A172 (cell line): ENCODE measurements at regions not wholly inside any gene's neighbourhood (a gene's known extent, or its start where the extent isn't known, plus 50 kb on each side); places are given as distances from the start of the nearest gene placed in this dataset.
"Not testable (repeated sequence)": the region's sequence is repeated elsewhere in the genome, so short reads cannot be mapped to it uniquely, and the experiment has no call there.

Experiments used
- DNase-seq: peaks from one replicate; pipeline ENCODE4 v3.0.0-alpha.2; 2015; ENCODE audit warnings: low spot score

DNA sequence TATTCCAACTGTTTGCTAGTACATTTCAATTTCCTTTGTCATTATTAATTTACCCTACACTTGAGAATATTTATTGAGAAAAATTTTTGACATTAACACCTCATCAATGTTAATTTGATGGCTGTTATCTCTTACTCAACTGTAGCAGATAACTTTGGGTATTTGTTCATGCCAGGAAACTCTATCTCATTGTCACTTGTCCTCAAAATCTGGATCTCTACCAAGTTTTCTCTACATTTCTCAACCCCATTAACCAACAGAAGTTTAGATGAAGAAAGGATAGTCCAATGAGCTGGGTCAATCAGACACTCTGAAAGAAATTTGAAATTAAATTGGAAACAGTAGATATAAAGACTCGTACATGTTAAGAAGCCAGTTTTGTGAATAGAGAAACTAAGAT lies 395.3 kb downstream of the TUSC1 start:
- DNase-seq = no peak

DNA sequence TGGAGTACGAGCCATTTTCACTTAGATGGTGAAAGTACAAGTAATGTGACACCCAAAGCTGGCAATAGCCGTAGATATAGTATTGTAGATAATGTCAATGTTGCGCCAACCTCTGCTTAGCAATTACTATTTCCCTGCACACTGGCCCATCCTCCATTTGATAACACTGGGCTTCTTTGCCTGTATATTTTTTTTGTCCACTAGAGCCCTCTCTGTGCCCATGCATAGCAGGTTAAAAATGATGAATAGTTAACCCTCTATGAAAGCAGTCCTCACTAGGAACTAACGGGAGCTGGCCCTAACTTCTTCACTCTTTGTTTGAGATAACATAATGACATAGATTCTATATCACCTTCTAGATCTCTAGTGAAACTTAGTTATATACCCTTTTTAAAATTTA lies 416.8 kb downstream of the TUSC1 start:
- no peak for DNase-seq

DNA sequence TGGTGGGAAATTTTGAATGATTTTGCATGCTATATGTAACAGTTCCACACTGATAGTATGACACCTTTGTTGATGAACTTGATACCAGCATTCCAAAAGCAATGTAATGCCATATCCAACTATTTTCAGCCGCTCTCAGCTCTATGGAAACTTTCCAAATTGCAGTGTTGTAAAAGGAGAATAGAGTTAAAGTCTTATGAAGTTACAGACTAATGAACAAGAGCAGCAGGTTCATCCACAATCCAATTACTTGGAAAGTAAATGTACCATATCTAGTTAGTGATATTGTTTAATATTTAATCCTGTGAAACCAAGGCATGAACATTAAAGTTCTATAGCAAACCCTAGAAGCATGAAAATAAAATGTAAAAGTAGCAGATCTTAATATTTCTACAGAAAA lies 418.2 kb downstream of the TUSC1 start:
- no peak for DNase-seq

DNA sequence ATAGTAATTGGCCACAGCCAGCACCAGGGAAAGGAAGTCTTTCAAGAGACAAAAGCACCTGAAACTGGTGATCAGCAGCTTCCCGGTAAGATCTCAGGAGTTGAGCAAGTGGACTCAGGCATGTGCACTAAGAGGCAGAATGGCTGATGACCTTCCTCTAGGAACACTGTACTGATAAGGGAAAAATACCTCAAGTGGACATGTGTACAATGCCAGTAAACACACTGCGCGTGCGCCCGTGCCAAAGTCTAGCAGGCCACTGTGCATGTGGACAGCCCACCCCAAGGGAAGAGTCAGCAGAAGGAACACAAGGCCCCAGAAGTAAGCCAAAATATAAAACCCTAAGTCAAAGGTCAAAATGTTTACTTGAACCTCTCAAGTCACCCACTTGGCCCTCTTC lies 423.0 kb downstream of the TUSC1 start:
- DNase-seq = no peak

DNA sequence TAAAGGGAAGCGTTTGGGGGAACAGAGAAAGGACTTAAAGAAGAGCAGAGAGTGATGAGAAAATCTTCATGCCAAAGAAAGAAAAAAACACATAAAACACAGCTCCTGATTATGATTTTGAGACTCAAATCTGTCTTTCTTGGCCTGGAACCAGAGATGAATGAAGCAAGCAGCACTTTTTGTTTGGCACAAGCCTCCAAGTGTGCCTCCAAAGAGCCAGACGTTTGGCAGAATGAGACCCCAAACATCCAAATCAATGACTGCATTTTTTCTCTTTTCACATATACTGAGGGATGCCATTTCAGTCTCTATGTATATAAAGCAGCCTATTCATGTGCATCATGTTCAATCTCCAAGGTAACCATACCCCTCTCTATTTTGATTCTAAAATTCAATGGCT lies 424.2 kb downstream of the TUSC1 start:
- no peak for DNase-seq

DNA sequence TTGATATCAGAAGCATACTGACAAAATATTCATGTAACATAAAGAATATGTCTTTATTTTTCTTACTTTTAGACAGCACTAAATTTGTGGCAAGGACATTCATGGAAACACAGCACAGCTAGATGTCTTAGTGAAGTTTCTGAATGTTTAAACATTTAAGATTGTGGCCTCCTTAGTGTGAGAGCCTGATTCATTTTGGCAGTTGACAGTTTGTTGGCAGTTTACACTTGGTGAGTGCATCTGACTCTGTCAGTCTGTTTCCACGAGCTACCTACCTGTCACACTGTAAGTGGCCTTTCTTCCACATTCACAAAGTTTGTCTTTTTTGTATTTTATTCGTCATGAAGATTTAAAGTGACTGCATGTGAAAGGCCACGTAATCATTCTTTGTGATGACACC lies 436.8 kb downstream of the TUSC1 start:
- no peak for DNase-seq

DNA sequence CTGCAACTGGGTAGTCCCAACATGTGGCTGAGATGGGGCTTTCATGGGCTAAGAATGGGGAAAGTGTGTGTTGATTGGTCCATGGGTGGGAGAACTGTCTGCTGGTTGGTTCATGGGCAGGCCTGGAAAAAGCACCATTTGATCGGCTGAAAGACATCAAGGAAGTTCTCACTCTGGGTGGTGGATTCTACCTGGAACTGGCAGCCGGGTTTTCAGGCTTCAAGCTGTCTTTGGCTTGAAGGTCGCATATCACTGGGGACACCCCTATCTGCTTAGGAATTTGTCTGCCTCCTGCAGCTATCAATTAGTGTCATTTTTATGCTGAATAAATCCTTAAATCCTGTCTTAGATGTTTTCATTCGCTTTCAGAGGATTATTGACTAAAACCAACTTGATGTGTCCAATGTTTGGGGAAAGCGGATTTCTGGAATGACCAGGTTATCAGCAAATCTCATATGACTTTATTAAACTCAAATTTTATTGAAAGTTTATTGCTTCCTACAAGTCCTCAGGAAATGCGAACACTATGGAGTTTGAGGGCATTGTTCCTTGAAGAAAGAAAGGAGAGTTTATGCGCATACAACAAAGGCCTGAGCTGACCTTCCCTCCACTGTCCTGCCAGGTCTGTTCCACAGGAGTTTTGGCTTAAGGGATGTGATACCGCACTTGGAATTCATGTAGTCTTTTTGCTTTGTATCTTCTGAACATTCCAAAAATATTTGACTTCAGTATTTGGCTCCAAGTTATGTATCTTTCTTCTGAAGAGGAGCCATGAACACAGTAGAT lies 451.1 kb downstream of the TUSC1 start:
- DNase-seq = no peak

DNA sequence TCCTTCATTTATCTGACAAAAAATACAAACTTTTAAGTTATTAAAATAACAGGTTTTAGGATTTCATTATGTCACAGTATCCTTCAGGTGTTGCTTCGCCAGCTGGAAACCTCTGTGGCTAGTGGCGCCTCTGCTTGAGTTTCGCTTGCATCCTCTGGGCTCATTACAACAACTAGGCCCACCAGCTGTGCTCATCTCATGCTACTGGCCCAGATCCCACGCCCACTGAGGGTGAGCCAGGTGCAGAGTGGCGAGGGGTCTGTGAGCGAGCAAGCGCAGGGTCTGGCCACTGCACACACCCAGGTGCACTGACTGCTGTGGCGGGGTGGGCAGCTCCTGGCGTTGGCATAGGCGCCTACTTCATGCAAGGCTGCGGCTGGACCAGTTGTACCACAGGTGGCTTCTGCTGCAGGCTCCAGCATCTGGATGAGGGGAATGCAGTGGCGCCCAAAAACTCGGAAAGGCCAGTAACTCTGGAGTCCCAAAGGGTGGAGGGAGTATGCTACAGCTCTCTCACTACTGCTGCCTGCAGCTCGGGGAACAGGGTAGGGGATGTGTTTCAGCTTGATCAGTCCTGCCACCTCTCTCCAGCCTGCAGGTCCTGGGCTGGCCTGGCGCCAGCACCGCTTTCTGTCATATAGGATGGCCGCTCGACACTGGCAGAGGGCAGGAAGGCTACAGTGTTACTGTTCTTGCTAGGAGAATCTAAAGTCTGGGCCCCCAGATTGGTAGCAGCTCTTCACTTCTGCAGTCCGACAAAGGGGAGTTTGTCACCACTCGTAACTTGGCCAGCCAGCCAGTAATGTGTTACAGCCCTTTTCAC lies 452.1 kb downstream of the TUSC1 start:
- no peak for DNase-seq

DNA sequence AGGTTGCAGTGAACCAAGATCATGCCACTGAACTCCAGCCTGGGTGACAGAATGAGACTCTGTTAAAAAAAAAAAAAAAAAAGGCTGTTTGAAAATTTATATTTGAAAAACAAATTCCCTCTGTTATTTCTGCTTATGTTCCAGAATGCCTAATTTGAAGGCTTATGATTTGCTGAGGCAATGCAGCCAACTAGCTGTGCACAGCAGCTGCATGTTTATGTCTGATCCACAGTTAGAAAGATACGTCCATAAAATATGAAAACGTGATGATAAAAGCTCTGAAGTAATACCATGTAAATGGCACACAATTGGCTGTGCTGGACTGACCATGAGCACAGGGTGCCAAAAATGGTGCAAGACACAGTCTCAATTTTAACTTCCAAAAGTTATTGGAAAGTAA lies 453.2 kb downstream of the TUSC1 start:
- DNase-seq = no peak

DNA sequence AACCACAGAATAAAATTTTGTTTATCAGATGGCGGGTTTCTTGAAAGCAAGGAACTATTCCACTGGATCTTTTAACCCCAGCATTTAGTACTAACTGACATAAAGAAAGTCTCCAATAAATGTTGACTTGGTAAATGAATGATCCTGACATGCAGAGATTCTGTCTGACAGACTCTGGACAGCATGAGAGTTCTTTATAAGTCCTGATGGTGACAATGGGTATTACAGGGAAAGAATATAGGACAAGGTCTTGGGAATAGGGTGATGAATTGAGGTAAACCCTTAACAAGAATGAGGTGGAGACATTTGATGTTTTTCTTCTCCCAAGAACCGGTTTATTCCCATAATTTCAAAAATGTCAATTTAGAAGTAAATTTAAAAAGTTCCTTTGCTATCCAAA lies 453.9 kb downstream of the TUSC1 start:
- no peak for DNase-seq

DNA sequence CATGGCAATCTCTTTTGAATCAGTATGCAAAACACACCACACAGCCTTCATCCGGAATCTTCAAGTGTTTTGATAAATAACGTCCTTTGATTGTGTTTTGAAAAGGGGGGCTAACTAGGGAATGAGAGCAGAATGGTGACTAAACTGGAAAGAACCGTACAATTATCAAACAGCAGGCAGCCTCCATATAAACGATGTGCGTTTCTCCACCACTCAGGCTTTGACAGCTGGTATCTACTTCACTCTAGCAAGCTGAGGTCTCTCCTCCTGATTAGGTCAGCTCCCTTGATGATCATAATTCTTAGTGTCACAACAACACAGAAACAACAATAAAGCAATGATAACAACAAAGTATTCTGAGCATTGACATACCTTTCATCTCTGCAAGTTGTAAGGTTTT lies 465.9 kb downstream of the TUSC1 start:
- DNase-seq = no peak

DNA sequence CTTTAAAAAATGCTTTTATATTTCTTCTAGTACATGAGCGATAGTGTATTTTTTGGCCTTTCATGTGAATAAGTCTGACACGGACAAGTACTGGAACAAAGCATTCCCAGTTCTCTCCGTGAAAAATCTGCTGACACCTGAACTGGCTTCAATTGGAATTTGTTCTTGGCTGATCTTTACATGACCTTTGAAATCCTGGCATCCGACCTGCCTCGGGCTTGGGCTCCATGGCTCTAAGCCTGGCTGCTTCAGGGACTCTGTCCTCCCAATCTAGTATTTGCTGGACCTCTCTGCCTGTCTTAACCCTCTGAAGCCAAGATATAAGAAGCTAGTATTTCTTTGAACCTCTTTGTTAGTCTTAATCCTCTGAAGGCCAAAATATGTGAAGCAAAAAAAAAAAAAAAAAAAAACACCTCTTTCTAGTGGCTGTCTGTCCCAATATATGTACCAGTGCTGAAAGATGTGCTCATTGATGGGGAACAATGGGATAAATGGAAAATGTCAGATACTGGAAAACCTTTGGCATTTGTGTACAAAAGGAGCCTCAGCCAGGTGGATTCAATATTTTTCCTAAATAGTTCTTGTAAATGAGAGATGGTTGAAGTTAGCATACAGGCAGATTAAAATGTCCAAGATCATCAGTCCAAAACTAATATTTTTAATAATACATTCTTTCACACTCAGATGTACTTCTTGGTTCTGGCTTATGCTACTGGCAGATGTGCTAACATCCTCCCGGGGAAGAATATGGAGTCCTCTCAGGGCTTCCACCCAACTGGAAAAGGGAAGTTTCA lies 470.6 kb downstream of the TUSC1 start:
- DNase-seq = no peak

DNA sequence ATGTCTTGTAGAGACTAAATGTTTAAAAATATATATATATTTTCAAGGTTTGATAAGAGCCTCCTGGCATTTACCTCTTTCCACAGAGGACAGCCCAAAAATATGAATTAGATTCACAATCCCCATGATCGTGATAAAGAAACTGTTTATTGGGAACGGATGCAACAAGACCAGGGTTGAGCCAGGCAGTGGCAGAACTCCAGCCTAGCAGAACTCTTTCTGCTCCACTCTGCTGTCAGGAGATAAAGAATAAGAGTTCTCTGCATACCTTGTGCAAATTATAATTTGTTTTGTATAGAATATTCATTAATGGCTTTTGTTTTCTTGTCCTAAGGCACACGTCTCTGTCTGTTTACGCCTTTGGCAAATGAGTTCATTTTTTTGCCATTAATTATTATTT lies 472.2 kb downstream of the TUSC1 start:
- DNase-seq = no peak

DNA sequence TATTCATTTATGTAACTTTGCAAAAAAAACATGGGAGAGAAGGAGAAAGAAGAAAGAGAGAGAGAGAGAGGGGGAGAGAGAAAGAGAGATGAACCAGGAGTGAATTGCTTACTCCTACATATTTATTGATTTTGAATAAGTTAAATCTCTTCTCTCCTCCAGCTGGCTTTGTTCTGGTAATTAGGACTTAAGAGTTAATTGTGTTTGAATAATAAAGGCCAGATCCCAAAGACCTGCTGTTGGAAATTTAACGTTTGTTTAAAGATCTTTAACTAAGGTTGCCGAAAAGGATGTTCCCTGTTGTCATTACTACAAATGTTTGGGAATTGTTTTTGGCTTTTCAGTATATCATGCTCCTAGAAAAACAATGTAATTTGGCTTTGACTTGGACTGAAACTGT lies 473.0 kb downstream of the TUSC1 start:
- DNase-seq = no peak

DNA sequence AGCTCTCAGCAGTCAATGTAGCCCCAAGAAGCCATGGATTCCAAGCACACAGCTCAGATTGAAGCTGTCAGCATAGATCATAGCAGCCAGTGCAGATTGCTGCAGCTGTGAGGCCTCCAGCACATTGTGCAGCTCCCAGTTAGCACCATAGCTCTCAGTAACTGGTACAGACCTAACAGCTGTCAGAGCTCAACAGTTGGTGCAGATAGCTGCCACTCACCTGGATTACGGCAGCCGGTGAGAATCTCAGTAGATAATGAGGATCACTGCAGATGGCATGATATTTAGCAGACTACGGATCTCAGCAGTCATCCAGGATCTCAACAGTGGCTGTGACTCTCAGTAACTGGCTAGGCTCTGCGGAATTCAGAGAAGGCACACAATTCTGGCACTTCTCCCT lies 500.4 kb downstream of the TUSC1 start:
- DNase-seq = no peak

DNA sequence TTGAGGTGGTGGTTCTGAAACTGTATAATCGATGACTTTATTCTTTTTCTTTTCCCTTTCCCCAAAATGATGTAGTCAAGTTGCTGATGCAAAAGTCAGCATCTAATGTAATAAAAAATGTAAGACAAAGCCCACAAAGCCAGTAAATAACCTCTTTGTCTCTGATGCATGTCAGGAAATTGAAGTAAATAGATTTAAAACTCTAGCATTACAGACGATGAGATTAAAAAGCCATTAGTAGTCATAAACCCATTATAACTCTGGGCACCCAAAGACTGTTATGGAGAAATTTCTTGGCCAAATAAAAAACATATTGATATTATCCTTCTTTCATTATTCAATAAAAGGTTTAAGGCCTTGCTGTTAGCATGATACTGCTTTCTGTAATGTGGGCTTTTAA lies 548.7 kb downstream of the TUSC1 start:
- DNase-seq = no peak

DNA sequence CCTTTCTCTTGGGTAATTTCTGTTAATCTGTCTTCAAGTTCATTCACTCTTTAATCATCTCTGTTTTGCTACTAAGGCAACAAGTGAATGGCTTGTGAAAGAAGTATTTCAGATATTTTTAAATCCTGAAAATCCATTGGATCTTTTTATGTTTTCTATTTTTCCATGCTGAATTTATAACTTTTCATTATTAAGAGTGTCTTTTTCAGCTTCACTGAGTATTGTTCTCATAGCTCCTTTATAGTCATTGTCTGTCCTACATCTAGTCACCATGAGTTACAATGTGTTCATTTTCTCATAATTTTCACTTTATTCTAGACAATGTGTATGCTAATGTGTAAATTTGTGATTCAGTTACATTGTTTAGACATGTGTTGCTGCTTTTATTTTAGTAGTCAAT lies 556.4 kb downstream of the TUSC1 start:
- no peak for DNase-seq

DNA sequence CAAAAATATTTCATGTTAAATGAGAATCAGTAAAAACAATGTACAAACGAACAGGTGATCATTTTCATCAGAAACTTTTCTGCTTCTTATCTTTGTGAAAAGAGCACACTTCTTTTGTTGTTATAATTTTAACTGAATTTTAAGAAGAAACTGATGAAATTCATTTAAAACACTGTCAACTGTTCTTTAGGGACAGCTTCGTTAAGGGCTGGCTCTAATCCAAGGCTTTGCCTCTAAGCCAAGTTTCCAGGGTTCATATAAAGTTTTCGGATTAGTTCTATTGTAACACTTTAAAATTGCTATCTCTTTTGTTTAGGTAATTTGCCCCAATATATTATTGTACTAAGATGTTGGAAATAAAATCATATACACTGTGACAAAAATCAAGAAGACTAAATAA lies 559.2 kb downstream of the TUSC1 start:
- DNase-seq = no peak

DNA sequence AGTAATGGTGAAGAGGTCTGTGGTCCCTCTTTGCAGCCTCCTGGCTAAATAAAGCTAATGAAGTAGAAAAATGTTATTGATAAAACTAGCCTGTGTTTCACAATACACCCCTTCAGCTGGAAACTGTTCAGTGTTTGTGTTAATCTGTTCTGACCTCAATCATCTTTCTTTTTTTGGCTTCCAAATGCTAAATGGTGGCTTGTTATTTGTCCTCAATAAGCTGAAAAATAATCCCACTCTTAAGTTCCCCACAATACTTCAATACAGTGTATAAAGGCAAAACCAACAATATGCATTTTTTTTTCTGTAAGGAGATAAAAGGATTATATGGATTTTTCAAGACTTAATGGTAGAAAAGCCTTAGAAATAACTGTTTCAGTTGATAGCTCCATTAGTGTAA lies 560.5 kb downstream of the TUSC1 start:
- no peak for DNase-seq

DNA sequence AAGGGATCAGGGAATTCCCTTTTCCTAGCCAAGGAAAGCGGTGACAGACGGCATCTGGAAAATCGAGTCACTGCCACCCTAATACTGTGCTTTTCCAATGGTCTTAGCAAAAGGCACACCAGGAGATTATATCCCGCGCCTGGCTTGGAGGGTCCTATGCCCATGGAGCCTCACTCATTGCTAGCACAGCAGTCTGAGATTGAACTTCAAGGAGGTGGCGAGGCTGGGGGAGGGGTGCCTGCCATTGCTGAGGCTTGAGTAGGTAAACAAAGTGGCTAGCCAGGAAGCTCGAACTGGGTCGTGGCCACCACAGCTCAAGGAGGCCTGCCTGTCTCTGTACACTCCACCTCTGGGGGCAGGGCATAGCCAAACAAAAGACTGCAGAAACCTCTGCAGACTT lies 556.5 kb upstream of the IZUMO3 start:
- not testable (repeated sequence) for DNase-seq

DNA sequence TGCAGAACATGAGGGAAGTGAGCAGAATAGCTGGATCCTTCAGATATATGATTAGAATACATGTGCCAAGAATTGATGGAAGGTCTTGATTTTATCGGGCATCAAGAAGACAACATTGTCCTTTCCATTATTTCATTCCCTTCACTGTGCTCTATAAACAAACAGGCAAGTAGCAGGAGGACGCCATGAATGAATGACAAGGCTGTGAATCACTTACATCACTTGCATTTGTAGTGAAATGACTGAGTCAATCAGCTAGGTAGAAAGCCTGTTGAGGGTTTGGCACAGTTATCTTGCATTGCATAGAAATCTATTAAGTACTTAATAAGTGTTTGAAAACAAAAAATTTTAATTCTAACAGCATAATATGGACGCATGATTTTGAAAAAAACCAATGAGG lies 548.8 kb upstream of the IZUMO3 start:
- DNase-seq = no peak

DNA sequence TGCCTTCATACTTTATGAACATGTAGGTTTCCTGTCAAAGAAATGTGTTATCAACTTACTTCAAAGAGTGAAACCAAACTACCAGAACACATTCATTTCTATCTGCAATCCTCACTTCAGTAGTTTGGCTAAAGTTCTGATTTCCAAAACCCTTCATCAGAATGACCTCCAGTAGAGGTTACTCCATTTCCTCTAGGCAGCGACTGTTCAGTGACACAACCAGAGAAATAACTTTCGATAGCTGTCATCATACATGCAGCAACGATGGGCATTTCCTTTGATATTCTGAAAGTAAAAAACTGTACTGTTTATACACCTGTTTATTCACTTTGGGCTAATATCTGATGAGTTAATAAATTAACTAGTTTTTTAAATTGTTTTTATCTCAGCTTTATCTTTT lies 532.5 kb upstream of the IZUMO3 start:
- DNase-seq = no peak
